HepG2 (cell line): ENCODE measurements at regions not wholly inside any gene's neighbourhood (a gene's known extent, or its start where the extent isn't known, plus 50 kb on each side); places are given as distances from the start of the nearest gene placed in this dataset.

ENCODE experiments used
- ARNT ChIP-seq: fragments of 450-650 bp; IDR thresholded peaks from 2 replicates; pipeline ENCODE4 v1.6.1; 2017
- CREB1 ChIP-seq, 2 experiments: fragments of 450-650 bp in 1 of 2; IDR thresholded peaks; 2 replicates each; pipeline ENCODE4 v1.6.1; 2016 to 2017; ENCODE audit warnings: control low read depth in 1 of 2, mild to moderate bottlenecking in 1 of 2, missing compliant biosample characterization in 1 of 2, missing genetic modification characterization in 1 of 2
- DMAP1 ChIP-seq: IDR thresholded peaks from 2 replicates; pipeline ENCODE4 v1.6.1; 2016
- FOXM1 ChIP-seq: sonication (generic); formaldehyde crosslinking; IDR thresholded peaks from 2 replicates; pipeline ENCODE4 v1.5.0; 2020; ENCODE audit warnings: missing genetic modification reagents
- GTF3A ChIP-seq: sonication (generic); formaldehyde crosslinking; conservative IDR thresholded peaks from 2 replicates; pipeline ENCODE4 v1.4.0; 2020; ENCODE audit warnings: mild to moderate bottlenecking, missing genetic modification reagents
- HNRNPUL1 ChIP-seq: fragments of 200-400 bp; formaldehyde crosslinking; IDR thresholded peaks from 2 replicates; pipeline ENCODE4 v1.6.1; 2017; ENCODE audit warnings: low read depth, mild to moderate bottlenecking, low read length, moderate library complexity
- KAT8 ChIP-seq: IDR thresholded peaks from 2 replicates; pipeline ENCODE4 v1.6.1; 2016; ENCODE audit warnings: missing genetic modification reagents, missing compliant biosample characterization
- KLF12 ChIP-seq: sonication (generic); formaldehyde crosslinking; IDR thresholded peaks from 2 replicates; pipeline ENCODE4 v1.4.0; 2020; ENCODE audit warnings: missing genetic modification reagents, borderline replicate concordance
- MATR3 ChIP-seq: sonication (generic); formaldehyde crosslinking; IDR thresholded peaks from 2 replicates; pipeline ENCODE4 v1.4.0; 2020; ENCODE audit warnings: missing genetic modification reagents
- PCBP1 ChIP-seq: fragments of 200-400 bp; formaldehyde crosslinking; IDR thresholded peaks from 2 replicates; pipeline ENCODE4 v1.6.1; 2017; ENCODE audit warnings: mild to moderate bottlenecking, low read depth, low read length, borderline replicate concordance
- REPIN1 ChIP-seq: sonication (generic); formaldehyde crosslinking; IDR thresholded peaks from 2 replicates; pipeline ENCODE4 v1.8.0; 2022; ENCODE audit warnings: missing genetic modification reagents, low read depth, mild to moderate bottlenecking, borderline replicate concordance
- RFXANK ChIP-seq: IDR thresholded peaks from 2 replicates; pipeline ENCODE4 v1.6.1; 2016
- TP53 ChIP-seq: sonication (generic); formaldehyde crosslinking; conservative IDR thresholded peaks from 2 replicates; pipeline ENCODE4 v1.4.0; 2020; ENCODE audit warnings: missing genetic modification reagents
- XBP1 ChIP-seq: sonication (generic); formaldehyde crosslinking; IDR thresholded peaks from 2 replicates; pipeline ENCODE4 v1.5.0; 2020; ENCODE audit warnings: missing genetic modification reagents
- ZBTB8A ChIP-seq: sonication (generic); formaldehyde crosslinking; IDR thresholded peaks from 2 replicates; pipeline ENCODE4 v1.4.0; 2020; ENCODE audit warnings: mild to moderate bottlenecking, low read depth, missing genetic modification reagents, borderline replicate concordance
- ZFX ChIP-seq: sonication (generic); formaldehyde crosslinking; IDR thresholded peaks from 2 replicates; pipeline ENCODE4 v1.4.0; 2020; ENCODE audit warnings: mild to moderate bottlenecking, low read depth, missing genetic modification reagents, moderate library complexity
- ZNF746 ChIP-seq: sonication (generic); formaldehyde crosslinking; IDR thresholded peaks from 2 replicates; pipeline ENCODE4 v1.8.0; 2022; ENCODE audit warnings: mild to moderate bottlenecking, missing genetic modification reagents
- ZNF747 ChIP-seq: sonication (generic); formaldehyde crosslinking; IDR thresholded peaks from 2 replicates; pipeline ENCODE4 v1.8.1; 2023; ENCODE audit warnings: missing genetic modification reagents, mild to moderate bottlenecking, borderline replicate concordance
- ZNF780A ChIP-seq: sonication (generic); formaldehyde crosslinking; IDR thresholded peaks from 2 replicates; pipeline ENCODE4 v1.8.0; 2022; ENCODE audit warnings: mild to moderate bottlenecking, missing genetic modification reagents, moderate library complexity
- TF ChIP-seq, protein P1 (sequence below): IDR thresholded peaks from 2 replicates; pipeline ENCODE4 v1.6.1; 2016; ENCODE audit warnings: low read depth, borderline replicate concordance
- TF ChIP-seq, protein P2 (sequence below): sonication (generic); formaldehyde crosslinking; IDR thresholded peaks from 2 replicates; pipeline ENCODE4 v1.4.0; 2020; ENCODE audit warnings: low read depth, mild to moderate bottlenecking, missing genetic modification reagents
- TF ChIP-seq, protein P3 (sequence below): sonication (generic); formaldehyde crosslinking; IDR thresholded peaks from 2 replicates; pipeline ENCODE4 v1.4.0; 2020; ENCODE audit warnings: missing genetic modification reagents
- TF ChIP-seq, protein P4 (sequence below): sonication (generic); formaldehyde crosslinking; conservative IDR thresholded peaks from 2 replicates; pipeline ENCODE4 v1.8.1; 2023; ENCODE audit warnings: missing genetic modification reagents
- TF ChIP-seq, protein P5 (sequence below): sonication (generic); formaldehyde crosslinking; IDR thresholded peaks from 2 replicates; pipeline ENCODE4 v1.4.0; 2020; ENCODE audit warnings: missing genetic modification reagents

DNA sequence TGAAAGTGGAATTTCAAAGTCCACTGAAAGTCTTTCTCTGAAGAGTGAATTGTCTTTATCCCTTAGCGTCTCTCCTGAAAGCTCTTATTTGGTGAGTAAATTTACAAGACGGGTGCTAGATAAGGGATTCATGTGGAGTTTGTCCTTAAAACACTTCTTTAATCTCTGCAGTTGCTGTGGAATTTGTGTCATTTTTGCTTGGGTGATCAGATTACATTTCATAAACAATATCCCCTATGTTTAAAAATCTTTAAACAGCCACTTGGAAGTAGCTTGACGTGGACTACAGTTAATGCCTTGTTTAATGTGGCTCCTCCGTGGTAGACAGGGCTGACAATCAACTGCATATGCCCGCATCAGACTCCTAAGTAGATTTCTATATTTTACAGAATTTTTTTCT lies 175.4 kb upstream of the ZNF217 start (continued):
- TF ChIP-seq, protein P1, sequence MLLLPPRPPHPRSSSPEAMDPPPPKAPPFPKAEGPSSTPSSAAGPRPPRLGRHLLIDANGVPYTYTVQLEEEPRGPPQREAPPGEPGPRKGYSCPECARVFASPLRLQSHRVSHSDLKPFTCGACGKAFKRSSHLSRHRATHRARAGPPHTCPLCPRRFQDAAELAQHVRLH (CRISPR knock-in tag) = no peak; the same call in 1 of the 2 replicates
- TF ChIP-seq, protein P2, sequence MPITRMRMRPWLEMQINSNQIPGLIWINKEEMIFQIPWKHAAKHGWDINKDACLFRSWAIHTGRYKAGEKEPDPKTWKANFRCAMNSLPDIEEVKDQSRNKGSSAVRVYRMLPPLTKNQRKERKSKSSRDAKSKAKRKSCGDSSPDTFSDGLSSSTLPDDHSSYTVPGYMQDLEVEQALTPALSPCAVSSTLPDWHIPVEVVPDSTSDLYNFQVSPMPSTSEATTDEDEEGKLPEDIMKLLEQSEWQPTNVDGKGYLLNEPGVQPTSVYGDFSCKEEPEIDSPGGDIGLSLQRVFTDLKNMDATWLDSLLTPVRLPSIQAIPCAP (CRISPR knock-in tag) = no peak
- TF ChIP-seq, protein P3, sequence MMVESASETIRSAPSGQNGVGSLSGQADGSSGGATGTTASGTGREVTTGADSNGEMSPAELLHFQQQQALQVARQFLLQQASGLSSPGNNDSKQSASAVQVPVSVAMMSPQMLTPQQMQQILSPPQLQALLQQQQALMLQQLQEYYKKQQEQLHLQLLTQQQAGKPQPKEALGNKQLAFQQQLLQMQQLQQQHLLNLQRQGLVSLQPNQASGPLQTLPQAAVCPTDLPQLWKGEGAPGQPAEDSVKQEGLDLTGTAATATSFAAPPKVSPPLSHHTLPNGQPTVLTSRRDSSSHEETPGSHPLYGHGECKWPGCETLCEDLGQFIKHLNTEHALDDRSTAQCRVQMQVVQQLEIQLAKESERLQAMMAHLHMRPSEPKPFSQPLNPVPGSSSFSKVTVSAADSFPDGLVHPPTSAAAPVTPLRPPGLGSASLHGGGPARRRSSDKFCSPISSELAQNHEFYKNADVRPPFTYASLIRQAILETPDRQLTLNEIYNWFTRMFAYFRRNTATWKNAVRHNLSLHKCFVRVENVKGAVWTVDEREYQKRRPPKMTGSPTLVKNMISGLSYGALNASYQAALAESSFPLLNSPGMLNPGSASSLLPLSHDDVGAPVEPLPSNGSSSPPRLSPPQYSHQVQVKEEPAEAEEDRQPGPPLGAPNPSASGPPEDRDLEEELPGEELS (CRISPR knock-in tag) = peak; percentile 93
- TF ChIP-seq ARNT (no peak), KAT8 (peak; percentile 60; the same call in 1 of the 2 replicates), ZNF747 (CRISPR knock-in tag) (no peak), ZNF780A (no peak), ZBTB8A (CRISPR knock-in tag) (no peak), PCBP1 (no peak), REPIN1 (CRISPR knock-in tag) (no peak), TP53 (CRISPR knock-in tag) (no peak), RFXANK (CRISPR knock-in tag) (peak; percentile 82; the same call in 1 of the 2 replicates), FOXM1 (CRISPR knock-in tag) (no peak), MATR3 (no peak), XBP1 (no peak), GTF3A (no peak), ZFX (CRISPR knock-in tag) (no peak), ZNF746 (CRISPR knock-in tag) (no peak), DMAP1 (CRISPR knock-in tag) (peak; percentile 58; the same call in 1 of the 2 replicates), KLF12 (CRISPR knock-in tag) (0 out of 2 replicates have a peak, but pooled peaks have one; percentile 54), CREB1 (IDR thresholded peaks at IDR 0.05) (no peak), CREB1 (CRISPR knock-in tag; IDR thresholded peaks at IDR 0.05) (peak; percentile 70), HNRNPUL1 (no peak; the same call in 1 of the 2 replicates)
- TF ChIP-seq, protein P4, sequence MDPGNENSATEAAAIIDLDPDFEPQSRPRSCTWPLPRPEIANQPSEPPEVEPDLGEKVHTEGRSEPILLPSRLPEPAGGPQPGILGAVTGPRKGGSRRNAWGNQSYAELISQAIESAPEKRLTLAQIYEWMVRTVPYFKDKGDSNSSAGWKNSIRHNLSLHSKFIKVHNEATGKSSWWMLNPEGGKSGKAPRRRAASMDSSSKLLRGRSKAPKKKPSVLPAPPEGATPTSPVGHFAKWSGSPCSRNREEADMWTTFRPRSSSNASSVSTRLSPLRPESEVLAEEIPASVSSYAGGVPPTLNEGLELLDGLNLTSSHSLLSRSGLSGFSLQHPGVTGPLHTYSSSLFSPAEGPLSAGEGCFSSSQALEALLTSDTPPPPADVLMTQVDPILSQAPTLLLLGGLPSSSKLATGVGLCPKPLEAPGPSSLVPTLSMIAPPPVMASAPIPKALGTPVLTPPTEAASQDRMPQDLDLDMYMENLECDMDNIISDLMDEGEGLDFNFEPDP (CRISPR knock-in tag) = no peak
- TF ChIP-seq, protein P5, sequence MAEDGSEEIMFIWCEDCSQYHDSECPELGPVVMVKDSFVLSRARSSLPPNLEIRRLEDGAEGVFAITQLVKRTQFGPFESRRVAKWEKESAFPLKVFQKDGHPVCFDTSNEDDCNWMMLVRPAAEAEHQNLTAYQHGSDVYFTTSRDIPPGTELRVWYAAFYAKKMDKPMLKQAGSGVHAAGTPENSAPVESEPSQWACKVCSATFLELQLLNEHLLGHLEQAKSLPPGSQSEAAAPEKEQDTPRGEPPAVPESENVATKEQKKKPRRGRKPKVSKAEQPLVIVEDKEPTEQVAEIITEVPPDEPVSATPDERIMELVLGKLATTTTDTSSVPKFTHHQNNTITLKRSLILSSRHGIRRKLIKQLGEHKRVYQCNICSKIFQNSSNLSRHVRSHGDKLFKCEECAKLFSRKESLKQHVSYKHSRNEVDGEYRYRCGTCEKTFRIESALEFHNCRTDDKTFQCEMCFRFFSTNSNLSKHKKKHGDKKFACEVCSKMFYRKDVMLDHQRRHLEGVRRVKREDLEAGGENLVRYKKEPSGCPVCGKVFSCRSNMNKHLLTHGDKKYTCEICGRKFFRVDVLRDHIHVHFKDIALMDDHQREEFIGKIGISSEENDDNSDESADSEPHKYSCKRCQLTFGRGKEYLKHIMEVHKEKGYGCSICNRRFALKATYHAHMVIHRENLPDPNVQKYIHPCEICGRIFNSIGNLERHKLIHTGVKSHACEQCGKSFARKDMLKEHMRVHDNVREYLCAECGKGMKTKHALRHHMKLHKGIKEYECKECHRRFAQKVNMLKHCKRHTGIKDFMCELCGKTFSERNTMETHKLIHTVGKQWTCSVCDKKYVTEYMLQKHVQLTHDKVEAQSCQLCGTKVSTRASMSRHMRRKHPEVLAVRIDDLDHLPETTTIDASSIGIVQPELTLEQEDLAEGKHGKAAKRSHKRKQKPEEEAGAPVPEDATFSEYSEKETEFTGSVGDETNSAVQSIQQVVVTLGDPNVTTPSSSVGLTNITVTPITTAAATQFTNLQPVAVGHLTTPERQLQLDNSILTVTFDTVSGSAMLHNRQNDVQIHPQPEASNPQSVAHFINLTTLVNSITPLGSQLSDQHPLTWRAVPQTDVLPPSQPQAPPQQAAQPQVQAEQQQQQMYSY (CRISPR knock-in tag) = peak; percentile 52; the same call in 1 of the 2 replicates
